HEK293 (cell line): ENCODE measurements at regions not wholly inside any gene's neighbourhood (a gene's known extent, or its start where the extent isn't known, plus 50 kb on each side); places are given as distances from the start of the nearest gene placed in this dataset.
"Not testable (repeated sequence)": the region's sequence is repeated elsewhere in the genome, so short reads cannot be mapped to it uniquely, and the experiment has no call there.

Source experiments
- CTCF ChIA-PET: fragments of 350-600 bp; formaldehyde crosslinking; extraction: SDS; loops from one replicate; lab custom pipeline; 2021; ENCODE audit warnings: antibody characterized with exemption; lab: Yijun Ruan, JAX
- POLR2A ChIA-PET: fragments of 300-600 bp; formaldehyde crosslinking; extraction: SDS; loops from one replicate; lab custom pipeline; 2020; ENCODE audit warnings: antibody characterized with exemption, inconsistent platforms; lab: Yijun Ruan, JAX
- H3K27ac ChIP-seq: fragments of 200-500 bp; sonication (Bioruptor generic); 2 replicates; pipeline ENCODE4 v1.5.1; 2014; ENCODE audit warnings: low read depth, low read length, control low read depth, inconsistent platforms; ENCODE audit errors: extremely low read depth
- H3K36me3 ChIP-seq, 2 experiments: fragments of 200-500 bp in 1 of 2; sonication (Bioruptor generic) in 1 of 2; 1 replicate in 1 of 2; 2 replicates in 1 of 2; pipeline ENCODE4 v1.5.1; 2014 to 2017; ENCODE audit warnings: inconsistent platforms in 2 of 2, low read length in 2 of 2; ENCODE audit not compliant: control insufficient read depth in 2 of 2, insufficient read depth in 1 of 2
- H3K4me1 ChIP-seq: fragments of 200-500 bp; sonication (Bioruptor generic); 2 replicates; pipeline ENCODE4 v1.5.1; 2014; ENCODE audit warnings: mild to moderate bottlenecking, low read length, inconsistent platforms; ENCODE audit not compliant: control insufficient read depth, insufficient read depth
- H3K4me3 ChIP-seq: 2 replicates; pipeline ENCODE4 v1.5.1; 2011; ENCODE audit warnings: low read depth, mild to moderate bottlenecking, control low read depth, low read length, moderate library complexity
- H3K9me3 ChIP-seq: fragments of 200-500 bp; sonication (Bioruptor generic); 2 replicates; pipeline ENCODE4 v1.5.1; 2014; ENCODE audit warnings: low read depth, low read length, inconsistent platforms; ENCODE audit not compliant: control insufficient read depth, insufficient read depth
- CTCF ChIP-seq: fragments of 450-650 bp; formaldehyde crosslinking; IDR thresholded peaks from 2 replicates; pipeline ENCODE4 v1.5.1; 2016; ENCODE audit warnings: missing biosample characterization, missing genetic modification characterization
- ZNF335 ChIP-seq: fragments of 450-650 bp; formaldehyde crosslinking; conservative IDR thresholded peaks from 2 replicates; pipeline ENCODE4 v1.5.1; 2016; ENCODE audit warnings: missing biosample characterization, missing genetic modification characterization
- ZNF544 ChIP-seq: fragments of 450-650 bp; formaldehyde crosslinking; IDR thresholded peaks from 2 replicates; pipeline ENCODE4 v1.5.0; 2017; ENCODE audit warnings: missing biosample characterization, missing genetic modification characterization
- ZNF555 ChIP-seq: fragments of 450-650 bp; formaldehyde crosslinking; conservative IDR thresholded peaks from 2 replicates; pipeline ENCODE4 v1.5.1; 2017; ENCODE audit warnings: missing biosample characterization, mild to moderate bottlenecking, missing genetic modification characterization, inconsistent platforms
- ZNF654 ChIP-seq: fragments of 450-650 bp; formaldehyde crosslinking; IDR thresholded peaks from 2 replicates; pipeline ENCODE4 v1.5.1; 2016; ENCODE audit warnings: low read depth, missing biosample characterization, missing genetic modification characterization
- ZNF660 ChIP-seq: fragments of 450-650 bp; IDR thresholded peaks from 2 replicates; pipeline ENCODE4 v1.5.1; 2018; ENCODE audit warnings: missing biosample characterization, mild to moderate bottlenecking, missing genetic modification characterization
- ZXDB ChIP-seq: fragments of 450-650 bp; formaldehyde crosslinking; IDR thresholded peaks from 2 replicates; pipeline ENCODE4 v1.5.1; 2016; ENCODE audit warnings: missing biosample characterization, missing genetic modification characterization

DNA sequence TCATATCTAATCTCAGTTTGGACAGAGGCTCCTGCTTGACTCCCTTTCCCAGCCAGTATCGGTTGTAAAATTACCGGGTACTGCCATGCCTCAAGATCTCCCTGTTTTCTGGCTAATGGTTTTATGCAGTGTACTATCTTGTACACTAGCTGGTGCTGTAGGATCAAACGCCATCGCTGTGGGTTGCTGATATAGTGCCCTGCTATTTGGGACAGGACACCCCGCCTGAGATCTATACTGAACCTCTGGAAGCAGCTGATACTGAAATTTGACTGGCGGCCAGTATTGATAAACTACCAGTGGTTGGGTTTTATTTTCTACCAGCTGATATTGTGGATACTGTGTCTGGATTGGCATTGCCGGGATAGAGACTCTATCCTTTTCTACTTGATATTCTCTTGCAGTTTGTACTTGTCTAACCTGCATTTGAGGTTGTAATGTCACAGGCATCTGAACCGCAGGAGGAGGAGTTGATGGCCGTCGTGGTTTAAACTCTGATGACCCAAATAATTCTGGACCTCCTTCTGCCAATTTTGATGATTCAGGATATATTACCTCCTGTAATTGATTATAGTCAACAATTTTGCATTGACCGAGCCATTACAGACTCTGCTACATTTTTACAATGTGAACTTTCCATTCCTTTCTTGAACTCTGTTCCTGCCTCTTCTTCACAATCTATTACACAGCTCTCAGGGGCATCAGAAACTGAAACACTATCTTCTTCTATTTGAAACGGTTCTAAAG is 112.5 kb upstream of the LARP1 start:
- Histone ChIP-seq H3K27ac (no peak overlapping the region), H3K9me3 (no peaks in the 10 kb centered on the region), H3K36me3 (no peaks in the 10 kb centered on the region), H3K4me3 (no peak overlapping the region), H3K4me1 (no peaks in the 10 kb centered on the region; the same call in 1 of the 2 replicates)
- ChIA-PET CTCF (interaction anchor here (0.5 to 1.8 kb wide), 14 partner anchors 8 to 806 kb away, joined by 3 to 12 read pairs (median 4); no protein-coding TSS in a partner anchor), POLR2A (interaction anchor here (0.5 kb wide), 2 partner anchors 8 to 62 kb away, joined by 3 to 6 read pairs; no protein-coding TSS in a partner anchor)
- TF ChIP-seq ZNF335 (peak; percentile 51; the same call in 1 of the 2 replicates), ZNF654 (tag by site-specific recombination) (peak; percentile 93), ZNF660 (tag by site-specific recombination) (0 out of 2 replicates have a peak, but pooled peaks have one; percentile 12), ZXDB (tag by site-specific recombination) (peak; percentile 99), ZNF544 (no peak), CTCF (peak; percentile 70), ZNF555 (tag by site-specific recombination) (no peak)

GRCh38 chr5:154640213-154640831 is 114.9 kb upstream of the LARP1 start:
- H3K36me3 ChIP-seq, H3K9me3 ChIP-seq, H3K4me3 ChIP-seq, H3K27ac ChIP-seq, H3K4me1 ChIP-seq: not testable (repeated sequence)
- ChIA-PET CTCF (interaction anchor here (0.6 to 2.5 kb wide), 23 partner anchors 9 to 803 kb away, joined by 3 to 14 read pairs (median 3); no protein-coding TSS in a partner anchor), POLR2A (interaction anchor here (0.7 kb wide), 1 partner anchor 221 kb away, joined by 3 read pairs; no protein-coding TSS in a partner anchor)
- peak; percentile 64 for TF ChIP-seq ZNF335
- TF ChIP-seq ZNF654 (tag by site-specific recombination) = peak; percentile 66

GRCh38 chr5:154636786-154637185 is 118.4 kb upstream of the LARP1 start:
- CTCF ChIA-PET = interaction anchor here (0.6 to 1.1 kb wide), 2 partner anchors 121 to 661 kb away, joined by 3 read pairs; no protein-coding TSS in a partner anchor
- POLR2A ChIA-PET, H3K9me3 ChIP-seq: not testable (repeated sequence)

DNA sequence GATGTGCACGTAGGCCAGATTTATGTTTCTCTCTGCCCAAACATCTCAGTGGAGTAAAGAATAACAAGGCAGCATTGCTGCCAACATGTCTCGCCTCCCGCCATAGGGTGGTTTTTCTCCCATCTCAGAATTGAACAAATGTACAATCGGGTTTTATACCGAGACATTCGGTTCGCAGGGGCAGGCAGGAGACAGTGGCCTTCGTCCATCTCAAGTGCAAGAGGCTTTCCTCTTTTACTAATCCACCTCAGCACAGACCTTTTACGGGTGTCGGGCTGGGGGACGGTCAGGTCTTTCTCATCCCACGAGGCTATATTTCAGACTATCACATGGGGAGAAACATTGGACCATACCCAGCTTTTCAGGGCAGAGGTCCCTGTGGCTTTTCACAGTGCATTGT is 118.9 kb upstream of the LARP1 start:
- H3K27ac ChIP-seq, H3K36me3 ChIP-seq, POLR2A ChIA-PET, H3K9me3 ChIP-seq, H3K4me3 ChIP-seq, CTCF ChIA-PET, H3K4me1 ChIP-seq: not testable (repeated sequence)

More at GRCh38 chr5:154636786-154637185, 118.4 kb upstream of the LARP1 start:
- H3K27ac ChIP-seq, H3K36me3 ChIP-seq, H3K4me1 ChIP-seq, H3K4me3 ChIP-seq: not testable (repeated sequence)

DNA sequence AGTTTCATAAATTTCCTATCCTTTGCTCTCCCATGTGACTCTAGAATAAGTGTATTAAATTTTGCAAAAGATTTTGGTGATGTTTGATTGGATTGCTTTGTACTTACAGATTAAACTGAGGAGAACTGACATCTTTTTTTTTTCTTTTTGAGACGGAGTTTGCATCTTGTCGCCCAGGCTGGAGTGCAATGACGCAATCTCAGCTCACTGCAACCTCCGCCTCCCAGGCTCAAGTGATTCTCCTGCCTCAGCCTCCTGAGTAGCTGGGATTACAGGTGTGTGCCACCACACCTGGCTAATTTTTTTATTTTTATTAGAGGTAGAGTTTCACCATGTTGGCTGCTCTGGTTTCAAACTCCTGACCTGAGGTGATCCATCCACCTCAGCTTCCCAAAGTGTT is 121.4 kb upstream of the LARP1 start:
- CTCF ChIA-PET = interaction anchor here (0.6 to 0.8 kb wide), 2 partner anchors 224 to 424 kb away, joined by 3 to 4 read pairs; no protein-coding TSS in a partner anchor

More for the DNA sequence above, 121.4 kb upstream of the LARP1 start:
- H3K4me3 ChIP-seq, H3K9me3 ChIP-seq, H3K36me3 ChIP-seq, POLR2A ChIA-PET, H3K27ac ChIP-seq, H3K4me1 ChIP-seq: not testable (repeated sequence)
